DMS53 treated with DMSO at 0.1 percent for 48 hours (cell line): ENCODE measurements at regions not wholly inside any gene's neighbourhood (a gene's known extent, or its start where the extent isn't known, plus 50 kb on each side); places are given as distances from the start of the nearest gene placed in this dataset.
"Not testable (repeated sequence)": the region's sequence is repeated elsewhere in the genome, so short reads cannot be mapped to it uniquely, and the experiment has no call there.

Source experiments
- DNase-seq: peaks from one replicate; lab custom pipeline; 2025; ENCODE audit not compliant: unreplicated experiment; lab: John Stamatoyannopoulos, UW

DNA sequence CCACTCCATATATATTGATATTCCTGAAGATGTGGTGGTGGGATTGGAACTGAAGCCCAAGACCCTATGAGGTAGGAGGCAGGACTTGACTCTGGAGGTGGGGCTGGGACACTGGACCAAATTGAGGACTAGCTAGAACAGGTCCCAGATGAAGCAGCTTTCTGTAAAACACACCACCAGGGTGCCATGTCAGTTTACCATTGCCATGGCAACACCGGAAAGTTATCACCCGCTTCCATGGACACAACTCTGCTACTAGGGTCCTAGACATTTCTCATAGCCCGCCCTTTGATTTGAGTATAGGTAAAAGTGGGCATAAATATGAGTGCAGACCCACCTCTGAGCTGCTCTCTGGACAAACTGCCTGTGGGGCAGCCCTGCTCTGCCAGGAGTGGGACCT lies 490.5 kb upstream of the PFKP start:
- DNase-seq, result no peak

GRCh38 chr10:2575460-2575859 lies 491.9 kb upstream of the PFKP start:
- DNase-seq, result no peak

GRCh38 chr10:2572611-2573010 lies 494.7 kb upstream of the PFKP start:
- no peak for DNase-seq

- no peak for DNase-seq
Observed at GRCh38 chr10:2556883-2557282, 510.5 kb upstream of the PFKP start.

- DNase-seq, result no peak
Observed at GRCh38 chr10:2548071-2548470, 519.3 kb upstream of the PFKP start.

- no peak for DNase-seq
Observed at GRCh38 chr10:2547606-2548005, 519.7 kb upstream of the PFKP start.

GRCh38 chr10:2546894-2547293 lies 520.5 kb upstream of the PFKP start:
- DNase-seq, result not testable (repeated sequence)

DNA sequence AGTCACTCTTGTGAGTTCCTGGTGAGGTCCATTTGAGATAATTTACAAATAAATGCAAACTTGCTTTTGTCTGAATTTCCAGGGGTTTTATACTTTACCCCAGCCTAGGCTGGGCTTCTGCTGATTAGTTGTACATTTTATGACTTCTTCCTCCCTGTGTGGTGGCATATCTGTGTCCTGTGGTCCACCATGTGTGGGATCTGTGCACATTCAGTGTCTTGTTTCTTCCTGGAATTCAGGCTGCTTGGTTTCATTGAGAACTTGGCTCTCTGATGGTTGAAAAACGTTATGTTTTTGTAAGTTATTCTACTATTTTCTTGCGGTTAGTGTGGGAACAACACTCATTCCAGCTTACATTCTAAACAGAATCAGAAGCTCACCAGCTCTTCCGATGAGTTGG lies 523.4 kb upstream of the PFKP start:
- DNase-seq, result no peak

GRCh38 chr10:2543142-2543886 lies 524.0 kb upstream of the PFKP start:
- no peak for DNase-seq

- DNase-seq, result no peak
Observed at GRCh38 chr10:2541176-2541575, 526.2 kb upstream of the PFKP start.

DNA sequence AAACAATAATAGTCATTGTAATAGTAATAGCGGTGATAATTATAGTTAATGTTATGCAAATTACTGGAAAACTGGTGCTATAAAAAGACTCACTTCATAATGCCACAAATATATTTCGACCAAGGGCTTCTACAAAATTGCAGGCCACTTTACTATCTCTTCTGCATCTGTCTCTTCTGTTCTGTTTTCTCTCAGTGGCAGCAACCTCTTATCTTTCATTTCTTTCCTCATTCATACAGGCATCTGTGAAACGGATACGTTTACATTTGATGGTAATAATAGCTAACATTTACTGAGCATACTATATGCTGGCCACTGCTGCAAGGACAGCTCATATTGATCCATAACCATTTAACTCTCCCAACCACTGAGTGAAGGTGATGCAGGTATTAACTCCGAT lies 537.4 kb upstream of the PFKP start:
- DNase-seq, result no peak

DNA sequence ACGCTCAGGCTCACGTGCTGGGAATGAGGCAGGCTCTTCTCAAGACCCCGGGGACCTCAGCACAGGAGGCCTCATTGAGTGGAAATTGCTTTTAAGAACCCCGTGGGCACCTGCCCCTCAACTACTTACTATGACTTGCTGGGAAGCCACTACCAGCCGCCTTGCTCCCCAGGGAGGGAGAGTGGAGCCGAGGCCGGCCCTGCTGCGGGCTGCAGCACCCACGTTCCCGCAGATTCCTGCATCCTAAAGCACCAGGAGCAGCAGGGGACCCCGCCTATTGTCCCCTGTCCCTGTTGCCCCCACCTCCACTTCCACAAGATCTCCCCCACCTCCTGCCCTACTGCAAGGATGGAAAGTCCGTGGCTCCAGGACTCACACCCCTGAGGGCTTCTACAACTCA lies 541.6 kb upstream of the PFKP start:
- DNase-seq, result no peak

DNA sequence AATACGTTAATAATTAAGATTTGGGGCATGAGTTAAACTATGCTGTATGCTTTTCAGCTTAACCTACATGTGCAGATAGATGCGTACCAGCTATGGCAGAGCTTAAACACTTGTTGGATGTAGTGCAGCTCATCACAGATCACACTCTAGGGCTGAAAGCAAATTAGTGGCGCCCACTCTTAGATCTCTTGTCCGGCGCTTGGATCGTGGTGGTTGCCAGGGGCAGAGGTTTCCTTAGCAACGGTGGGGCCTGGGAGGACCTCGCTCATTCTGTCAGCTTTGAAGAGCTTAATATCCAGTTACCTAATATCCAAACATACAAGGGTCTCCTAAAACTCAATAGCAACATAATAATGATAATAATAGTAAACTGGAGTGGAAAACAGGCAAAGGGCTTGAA lies 548.2 kb upstream of the PFKP start:
- DNase-seq, result no peak

DNA sequence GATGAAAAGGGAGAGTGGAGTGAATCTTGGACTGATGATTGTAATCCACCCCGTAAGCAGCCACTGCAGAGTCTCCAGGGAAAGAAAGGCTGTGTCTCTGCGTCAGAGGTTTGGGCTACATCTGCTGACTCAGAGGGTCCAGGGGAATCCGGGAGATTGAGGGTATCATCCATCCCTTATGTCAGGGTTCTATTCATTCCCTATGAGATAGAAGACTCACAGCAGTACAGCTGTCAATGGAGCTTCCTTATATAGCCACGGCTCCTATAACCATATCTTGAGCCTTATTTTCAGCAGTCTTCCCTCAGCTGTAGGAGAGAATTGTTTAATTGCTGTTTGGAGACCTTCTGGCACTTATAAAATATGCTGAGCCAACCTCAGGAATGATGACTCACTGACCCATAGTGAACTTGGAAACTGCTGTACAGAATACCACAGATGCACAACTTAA lies 558.2 kb upstream of the PFKP start:
- DNase-seq, result no peak

DNA sequence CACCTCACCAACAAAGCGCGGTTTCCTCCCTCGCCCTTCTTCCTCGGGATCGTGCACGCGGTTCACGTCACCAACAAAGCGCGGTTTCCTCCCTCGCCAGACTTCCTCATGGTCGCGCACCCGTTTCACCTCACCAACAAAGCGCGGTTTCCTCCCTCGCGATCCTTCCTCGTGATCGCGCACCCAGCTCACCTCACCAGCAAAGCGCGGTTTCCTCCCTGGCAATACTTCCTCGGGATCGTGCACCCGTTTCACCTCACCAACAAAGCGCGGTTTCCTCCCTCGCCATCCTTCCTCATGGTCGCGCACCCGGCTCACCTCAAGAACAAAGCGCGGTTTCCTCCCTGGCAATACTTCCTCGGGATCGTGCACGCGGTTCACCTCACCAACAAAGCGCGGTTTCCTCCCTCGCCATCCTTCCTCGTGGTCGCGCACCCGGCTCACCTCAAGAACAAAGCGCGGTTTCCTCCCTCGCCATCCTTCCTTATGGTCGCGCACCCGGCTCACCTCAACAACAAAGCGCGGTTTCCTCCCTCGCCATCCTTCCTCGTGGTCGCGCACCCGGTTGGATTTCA lies 565.9 kb upstream of the PFKP start:
- DNase-seq, result not testable (repeated sequence)

DNA sequence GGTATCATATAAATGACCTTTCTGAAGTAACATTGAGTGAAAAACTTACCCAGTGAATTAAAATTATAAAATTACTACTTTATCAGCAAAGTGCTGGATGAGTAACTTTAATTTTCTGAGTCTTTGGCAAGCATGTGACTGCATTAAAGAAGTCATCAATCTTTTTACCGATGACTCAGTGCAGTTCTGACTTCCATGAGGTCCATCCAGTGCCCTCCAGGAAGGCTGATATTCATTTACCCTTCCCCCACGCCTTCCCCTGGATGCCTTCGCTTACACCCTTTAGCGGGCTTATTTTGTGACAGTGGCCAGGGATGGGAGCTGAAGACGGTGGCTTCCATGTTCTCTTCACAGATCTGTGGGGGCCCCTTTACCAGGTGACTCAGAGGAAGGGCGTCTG lies 572.9 kb upstream of the PFKP start:
- no peak for DNase-seq

DNA sequence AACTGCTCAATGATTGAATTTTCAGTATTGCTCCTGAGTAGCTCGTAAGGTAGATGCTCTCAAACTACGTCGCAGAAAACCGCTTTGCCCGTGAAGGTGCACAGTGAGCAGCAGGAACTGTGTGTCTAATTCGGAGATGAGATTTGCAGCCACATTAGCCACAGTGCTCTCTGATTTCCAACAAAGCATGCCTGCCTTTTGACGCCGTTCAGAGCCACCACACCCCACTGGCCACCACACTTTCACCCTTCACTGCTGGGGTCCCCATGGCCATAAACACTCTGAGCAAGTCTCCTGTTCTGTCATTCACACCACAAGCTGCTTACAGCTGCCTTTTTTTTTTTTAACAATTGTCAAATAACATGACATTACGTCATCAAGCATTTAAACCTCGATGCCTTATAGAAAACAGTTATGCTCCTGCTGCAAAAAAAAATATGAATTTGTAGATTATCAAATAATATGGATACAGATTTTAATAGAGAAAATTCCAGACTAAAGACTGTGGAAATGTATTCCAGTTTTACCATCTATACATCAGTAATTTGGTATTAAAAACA lies 578.8 kb upstream of the PFKP start:
- no peak for DNase-seq

DNA sequence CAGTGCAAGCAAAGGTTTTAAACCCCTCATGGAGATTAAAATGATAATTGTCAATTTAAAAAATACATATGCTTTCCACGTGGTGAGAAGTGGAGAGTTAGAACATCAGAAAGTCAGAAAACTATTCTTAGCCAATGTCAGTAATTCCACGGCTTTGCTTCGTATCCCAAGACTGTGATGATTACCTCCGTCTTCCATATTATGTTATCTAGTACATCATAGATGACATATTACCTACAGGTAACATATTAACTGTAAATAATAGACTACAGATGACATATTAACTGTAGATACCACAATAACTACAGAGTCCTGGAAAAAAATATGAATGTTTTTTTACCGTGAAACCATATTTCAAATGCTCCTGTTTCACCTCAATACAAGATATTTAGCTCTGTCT lies 579.4 kb upstream of the PFKP start:
- no peak for DNase-seq

GRCh38 chr10:2478656-2479055 lies 588.7 kb upstream of the PFKP start:
- no peak for DNase-seq

GRCh38 chr10:2476812-2477553 lies 590.4 kb upstream of the PFKP start:
- no peak for DNase-seq

DNA sequence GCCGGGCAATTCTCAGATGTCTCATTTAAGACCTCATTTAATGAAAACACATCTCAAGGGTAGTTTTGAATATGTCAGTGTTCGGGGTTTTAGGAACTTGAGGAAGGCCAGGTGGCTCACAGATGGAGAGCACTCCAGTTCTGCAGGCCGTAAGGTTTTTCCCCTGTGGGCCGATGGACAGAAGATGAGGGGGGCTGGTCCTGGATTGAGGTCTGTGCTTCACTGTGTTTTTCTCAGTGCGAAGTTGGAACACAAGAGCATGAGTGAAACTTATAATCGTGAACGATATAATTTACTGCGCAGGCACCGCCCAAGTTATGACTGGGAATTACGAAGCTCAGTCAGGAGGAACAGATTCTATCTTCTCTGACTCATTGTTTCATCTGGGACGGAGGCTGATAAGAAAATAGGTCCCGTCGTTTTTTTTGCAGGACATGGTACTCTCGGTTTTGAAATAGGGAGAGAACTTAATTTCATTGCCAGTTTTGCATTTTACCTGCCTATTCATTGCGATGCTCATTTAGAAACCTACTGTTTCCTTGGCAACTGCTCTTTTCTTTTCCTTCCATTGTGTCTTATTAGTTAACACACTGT lies 591.0 kb upstream of the PFKP start:
- no peak for DNase-seq
